GM12878 (cell line): ENCODE measurements at regions not wholly inside any gene's neighbourhood (a gene's known extent, or its start where the extent isn't known, plus 50 kb on each side); places are given as distances from the start of the nearest gene placed in this dataset.

Experiments
- ATAC-seq: fragments of 200-7000 bp; cut with Tn5 transposase; 3 replicates; pipeline ENCODE4 v1.9.1; 2020; ENCODE audit warnings: mild to moderate bottlenecking, moderate library complexity
- BruUV-seq: library from RNA; stranded (reverse); fragments of 400-500 nt; replicated peaks from 2 replicates; lab custom pipeline; 2021; lab: Mats Ljungman, UMichigan
- CTCF ChIA-PET: fragments of 300-600 bp; sonication (Branson Sonifier 250); formaldehyde crosslinking; extraction: SDS; loops from one replicate; lab custom pipeline; 2021; ENCODE audit warnings: inconsistent platforms; lab: Yijun Ruan, JAX
- POLR2A ChIA-PET: fragments of 350-600 bp; formaldehyde crosslinking; extraction: SDS; loops from one replicate; lab custom pipeline; 2021; ENCODE audit warnings: inconsistent platforms; lab: Charles Lee
- RAD21 ChIA-PET: fragments of 300-600 bp; sonication (Branson Sonifier 250); formaldehyde crosslinking; loops from one replicate; lab custom pipeline; 2023; ENCODE audit warnings: antibody characterized with exemption; ENCODE audit not compliant: unreplicated experiment; lab: Charles Lee
- SMC1A ChIA-PET: fragments of 300-600 bp; sonication (Branson Sonifier 250); formaldehyde crosslinking; loops from one replicate; lab custom pipeline; 2023; ENCODE audit not compliant: unreplicated experiment, uncharacterized antibody; lab: Charles Lee
- DNase-seq: peaks from one replicate; pipeline ENCODE4 v3.0.0-alpha.2; 2011; ENCODE audit warnings: low read depth, low spot score
- FAIRE-seq: peaks from 3 replicates; lab custom pipeline; 2011; peaks lifted over from hg19 to GRCh38; lab: Jason Lieb, UNC
- H2AFZ ChIP-seq: 2 replicates; pipeline ENCODE4 v1.6.0; 2011; ENCODE audit warnings: low read depth, low read length, control low read depth; ENCODE audit not compliant: control insufficient read depth
- H3K27ac ChIP-seq: 2 replicates; pipeline ENCODE4 v1.5.1; 2011; ENCODE audit warnings: control low read depth; ENCODE audit not compliant: control insufficient read depth, insufficient read depth
- H3K27me3 ChIP-seq, 2 experiments: replicated peaks in 1 of 2; 2 replicates each; pipeline versions ENCODE4 v1.6.0 to v1.6.1; 2011; ENCODE audit warnings: low read length in 1 of 2; ENCODE audit not compliant: control insufficient read depth in 2 of 2, insufficient read depth in 2 of 2
- H3K36me3 ChIP-seq, 2 experiments: 2 replicates each; pipeline ENCODE4 v1.5.1; 2011; ENCODE audit warnings: low read length in 1 of 2; ENCODE audit not compliant: control insufficient read depth in 2 of 2, insufficient read depth in 2 of 2
- H3K4me1 ChIP-seq: 2 replicates; pipeline ENCODE4 v1.6.1; 2011; ENCODE audit warnings: mild to moderate bottlenecking, low read length, moderate library complexity, mixed read lengths; ENCODE audit not compliant: control insufficient read depth, insufficient read depth
- H3K4me2 ChIP-seq: 2 replicates; pipeline ENCODE4 v1.6.0; 2011; ENCODE audit warnings: control low read depth; ENCODE audit not compliant: control insufficient read depth, insufficient read depth
- H3K4me3 ChIP-seq: fragments of 200-600 bp; sonication (generic); 2 replicates; pipeline ENCODE4 v1.5.1; 2016
- H3K79me2 ChIP-seq: 2 replicates; pipeline ENCODE4 v1.6.0; 2011; ENCODE audit warnings: low read length; ENCODE audit not compliant: control insufficient read depth, insufficient read depth
- H3K9ac ChIP-seq: 2 replicates; pipeline ENCODE4 v1.8.0; 2011; ENCODE audit warnings: low read length, control low read depth, mixed read lengths; ENCODE audit not compliant: control insufficient read depth, insufficient read depth
- H3K9me3 ChIP-seq: replicated peaks from 3 replicates; pipeline ENCODE4 v1.5.1; 2011; ENCODE audit warnings: mild to moderate bottlenecking, low read length; ENCODE audit not compliant: control insufficient read depth, insufficient read depth
- H4K20me1 ChIP-seq: 2 replicates; pipeline ENCODE4 v1.6.0; 2011; ENCODE audit not compliant: control insufficient read depth, insufficient read depth
- MEF2B ChIP-seq: fragments of 450-650 bp; IDR thresholded peaks from 2 replicates; pipeline ENCODE4 v1.6.1; 2018; ENCODE audit warnings: mild to moderate bottlenecking, moderate library complexity; ENCODE audit not compliant: partially characterized antibody, poor library complexity, severe bottlenecking
- NFYA ChIP-seq: IDR thresholded peaks from 2 replicates; pipeline ENCODE4 v1.6.1; 2011; ENCODE audit warnings: low read depth, mild to moderate bottlenecking, low read length, improper control_type of control experiment, borderline replicate concordance
- POLR2AphosphoS5 ChIP-seq: IDR thresholded peaks from 2 replicates; pipeline ENCODE4 v1.6.1; 2011; ENCODE audit warnings: mild to moderate bottlenecking, low read length, inconsistent platforms
- WGBS: methylation state at CpG from one replicate; pipeline ENCODE4 v1.1.6; 2016; ENCODE audit warnings: low lambda C conversion rate; ENCODE audit not compliant: insufficient replicate concordance, insufficient coverage; ENCODE audit errors: missing lambda C conversion rate; 5-methylcytosine and 5-hydroxymethylcytosine counted together
- in situ Hi-C: fragments of 300-500 bp; cut with MboI; formaldehyde crosslinking; loops from 9 replicates; pipeline ENCODE4 v1.14.3; 2018; ENCODE audit warnings: mixed read lengths
- intact Hi-C: fragments of 100-400 bp; cut with micrococcal nuclease; formaldehyde crosslinking; loops from one replicate; pipeline ENCODE4 v1.14.2; 2022; ENCODE audit not compliant: unreplicated experiment
- TF ChIP-seq, protein P1 (sequence below): fragments of 450-650 bp; IDR thresholded peaks from 2 replicates; pipeline ENCODE4 v1.6.1; 2017; ENCODE audit warnings: mild to moderate bottlenecking, moderate library complexity
- TF ChIP-seq, protein P2 (sequence below): fragments of 450-650 bp; IDR thresholded peaks from 2 replicates; pipeline ENCODE4 v1.6.1; 2018; ENCODE audit warnings: mild to moderate bottlenecking, low read depth, moderate library complexity; ENCODE audit not compliant: partially characterized antibody

GRCh38 chr20:22241609-22242008 is 342.8 kb downstream of the FOXA2 start:
- in situ Hi-C loops (loop anchor here (5.0 kb wide), 1 partner anchor 434 kb away; no protein-coding TSS in a partner anchor), intact Hi-C loops (no loop called here)
- Histone ChIP-seq H3K9me3 (no peaks in the 10 kb centered on the region; the same call in 2 of the 3 replicates), H3K4me3 (no peak overlapping the region), H3K36me3 (no peaks in the 10 kb centered on the region), H3K9ac (no peak overlapping the region), H3K4me1 (no peaks in the 10 kb centered on the region), H3K79me2 (no peaks in the 10 kb centered on the region), H3K27me3 (no peaks in the 10 kb centered on the region), H3K27ac (peak overlapping the region; percentile 1; the same call in 1 of the 2 replicates), H3K4me2 (peak overlapping the region; percentile 7; the same call in 1 of the 2 replicates), H2AFZ (no peak overlapping the region), H4K20me1 (no peaks in the 10 kb centered on the region)
- BruUV-seq: no TSS peak
- POLR2A ChIA-PET: interaction anchor here (0.6 kb wide), 1 partner anchor 9 kb away, joined by 3 read pairs; no protein-coding TSS in a partner anchor
- CTCF ChIA-PET: interaction anchor here (1.6 kb wide), 1 partner anchor 15 kb away, joined by 6 read pairs; no protein-coding TSS in a partner anchor
- 0% methylated on average over 1 of the region's 1 CpG for WGBS
- RAD21 ChIA-PET: interaction anchor here (2.4 kb wide), 1 partner anchor 15 kb away, joined by 7 read pairs; no protein-coding TSS in a partner anchor
- ATAC-seq (peak; percentile 86), FAIRE-seq (no peak), DNase-seq (peak; percentile 40)
- no peak for TF ChIP-seq NFYA
- TF ChIP-seq, protein P1, sequence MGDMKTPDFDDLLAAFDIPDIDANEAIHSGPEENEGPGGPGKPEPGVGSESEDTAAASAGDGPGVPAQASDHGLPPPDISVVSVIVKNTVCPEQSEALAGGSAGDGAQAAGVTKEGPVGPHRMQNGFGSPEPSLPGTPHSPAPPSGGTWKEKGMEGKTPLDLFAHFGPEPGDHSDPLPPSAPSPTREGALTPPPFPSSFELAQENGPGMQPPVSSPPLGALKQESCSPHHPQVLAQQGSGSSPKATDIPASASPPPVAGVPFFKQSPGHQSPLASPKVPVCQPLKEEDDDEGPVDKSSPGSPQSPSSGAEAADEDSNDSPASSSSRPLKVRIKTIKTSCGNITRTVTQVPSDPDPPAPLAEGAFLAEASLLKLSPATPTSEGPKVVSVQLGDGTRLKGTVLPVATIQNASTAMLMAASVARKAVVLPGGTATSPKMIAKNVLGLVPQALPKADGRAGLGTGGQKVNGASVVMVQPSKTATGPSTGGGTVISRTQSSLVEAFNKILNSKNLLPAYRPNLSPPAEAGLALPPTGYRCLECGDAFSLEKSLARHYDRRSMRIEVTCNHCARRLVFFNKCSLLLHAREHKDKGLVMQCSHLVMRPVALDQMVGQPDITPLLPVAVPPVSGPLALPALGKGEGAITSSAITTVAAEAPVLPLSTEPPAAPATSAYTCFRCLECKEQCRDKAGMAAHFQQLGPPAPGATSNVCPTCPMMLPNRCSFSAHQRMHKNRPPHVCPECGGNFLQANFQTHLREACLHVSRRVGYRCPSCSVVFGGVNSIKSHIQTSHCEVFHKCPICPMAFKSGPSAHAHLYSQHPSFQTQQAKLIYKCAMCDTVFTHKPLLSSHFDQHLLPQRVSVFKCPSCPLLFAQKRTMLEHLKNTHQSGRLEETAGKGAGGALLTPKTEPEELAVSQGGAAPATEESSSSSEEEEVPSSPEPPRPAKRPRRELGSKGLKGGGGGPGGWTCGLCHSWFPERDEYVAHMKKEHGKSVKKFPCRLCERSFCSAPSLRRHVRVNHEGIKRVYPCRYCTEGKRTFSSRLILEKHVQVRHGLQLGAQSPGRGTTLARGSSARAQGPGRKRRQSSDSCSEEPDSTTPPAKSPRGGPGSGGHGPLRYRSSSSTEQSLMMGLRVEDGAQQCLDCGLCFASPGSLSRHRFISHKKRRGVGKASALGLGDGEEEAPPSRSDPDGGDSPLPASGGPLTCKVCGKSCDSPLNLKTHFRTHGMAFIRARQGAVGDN: peak; percentile 25; the same call in 1 of the 2 replicates
- TF ChIP-seq MEF2B: peak; percentile 15
- TF ChIP-seq, protein P2, sequence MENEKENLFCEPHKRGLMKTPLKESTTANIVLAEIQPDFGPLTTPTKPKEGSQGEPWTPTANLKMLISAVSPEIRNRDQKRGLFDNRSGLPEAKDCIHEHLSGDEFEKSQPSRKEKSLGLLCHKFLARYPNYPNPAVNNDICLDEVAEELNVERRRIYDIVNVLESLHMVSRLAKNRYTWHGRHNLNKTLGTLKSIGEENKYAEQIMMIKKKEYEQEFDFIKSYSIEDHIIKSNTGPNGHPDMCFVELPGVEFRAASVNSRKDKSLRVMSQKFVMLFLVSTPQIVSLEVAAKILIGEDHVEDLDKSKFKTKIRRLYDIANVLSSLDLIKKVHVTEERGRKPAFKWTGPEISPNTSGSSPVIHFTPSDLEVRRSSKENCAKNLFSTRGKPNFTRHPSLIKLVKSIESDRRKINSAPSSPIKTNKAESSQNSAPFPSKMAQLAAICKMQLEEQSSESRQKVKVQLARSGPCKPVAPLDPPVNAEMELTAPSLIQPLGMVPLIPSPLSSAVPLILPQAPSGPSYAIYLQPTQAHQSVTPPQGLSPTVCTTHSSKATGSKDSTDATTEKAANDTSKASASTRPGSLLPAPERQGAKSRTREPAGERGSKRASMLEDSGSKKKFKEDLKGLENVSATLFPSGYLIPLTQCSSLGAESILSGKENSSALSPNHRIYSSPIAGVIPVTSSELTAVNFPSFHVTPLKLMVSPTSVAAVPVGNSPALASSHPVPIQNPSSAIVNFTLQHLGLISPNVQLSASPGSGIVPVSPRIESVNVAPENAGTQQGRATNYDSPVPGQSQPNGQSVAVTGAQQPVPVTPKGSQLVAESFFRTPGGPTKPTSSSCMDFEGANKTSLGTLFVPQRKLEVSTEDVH: no peak
- no peak for TF ChIP-seq POLR2AphosphoS5
- SMC1A ChIA-PET: interaction anchor here (1.6 to 1.7 kb wide), 2 partner anchors 15 to 18 kb away, joined by 4 to 9 read pairs; no protein-coding TSS in a partner anchor
